GM12878 (cell line): ENCODE measurements at regions not wholly inside any gene's neighbourhood (a gene's known extent, or its start where the extent isn't known, plus 50 kb on each side); places are given as distances from the start of the nearest gene placed in this dataset.

Source experiments
- ATAC-seq: fragments of 200-7000 bp; cut with Tn5 transposase; 3 replicates; pipeline ENCODE4 v1.9.1; 2020; ENCODE audit warnings: mild to moderate bottlenecking, moderate library complexity
- BruUV-seq: library from RNA; stranded (reverse); fragments of 400-500 nt; replicated peaks from 2 replicates; lab custom pipeline; 2021; lab: Mats Ljungman, UMichigan
- CTCF ChIA-PET: fragments of 300-600 bp; sonication (Branson Sonifier 250); formaldehyde crosslinking; extraction: SDS; loops from one replicate; lab custom pipeline; 2021; ENCODE audit warnings: inconsistent platforms; lab: Yijun Ruan, JAX
- POLR2A ChIA-PET: fragments of 350-600 bp; formaldehyde crosslinking; extraction: SDS; loops from one replicate; lab custom pipeline; 2021; ENCODE audit warnings: inconsistent platforms; lab: Charles Lee
- RAD21 ChIA-PET: fragments of 300-600 bp; sonication (Branson Sonifier 250); formaldehyde crosslinking; loops from one replicate; lab custom pipeline; 2023; ENCODE audit warnings: antibody characterized with exemption; ENCODE audit not compliant: unreplicated experiment; lab: Charles Lee
- SMC1A ChIA-PET: fragments of 300-600 bp; sonication (Branson Sonifier 250); formaldehyde crosslinking; loops from one replicate; lab custom pipeline; 2023; ENCODE audit not compliant: unreplicated experiment, uncharacterized antibody; lab: Charles Lee
- DNase-seq: peaks from one replicate; pipeline ENCODE4 v3.0.0-alpha.2; 2011; ENCODE audit warnings: low read depth, low spot score
- FAIRE-seq: peaks from 3 replicates; lab custom pipeline; 2011; peaks lifted over from hg19 to GRCh38; lab: Jason Lieb, UNC
- H2AFZ ChIP-seq: 2 replicates; pipeline ENCODE4 v1.6.0; 2011; ENCODE audit warnings: low read depth, low read length, control low read depth; ENCODE audit not compliant: control insufficient read depth
- H3K27ac ChIP-seq: 2 replicates; pipeline ENCODE4 v1.5.1; 2011; ENCODE audit warnings: control low read depth; ENCODE audit not compliant: control insufficient read depth, insufficient read depth
- H3K27me3 ChIP-seq, 2 experiments: replicated peaks in 1 of 2; 2 replicates each; pipeline versions ENCODE4 v1.6.0 to v1.6.1; 2011; ENCODE audit warnings: low read length in 1 of 2; ENCODE audit not compliant: control insufficient read depth in 2 of 2, insufficient read depth in 2 of 2
- H3K36me3 ChIP-seq, 2 experiments: 2 replicates each; pipeline ENCODE4 v1.5.1; 2011; ENCODE audit warnings: low read length in 1 of 2; ENCODE audit not compliant: control insufficient read depth in 2 of 2, insufficient read depth in 2 of 2
- H3K4me1 ChIP-seq: 2 replicates; pipeline ENCODE4 v1.6.1; 2011; ENCODE audit warnings: mild to moderate bottlenecking, low read length, moderate library complexity, mixed read lengths; ENCODE audit not compliant: control insufficient read depth, insufficient read depth
- H3K4me2 ChIP-seq: 2 replicates; pipeline ENCODE4 v1.6.0; 2011; ENCODE audit warnings: control low read depth; ENCODE audit not compliant: control insufficient read depth, insufficient read depth
- H3K4me3 ChIP-seq: fragments of 200-600 bp; sonication (generic); 2 replicates; pipeline ENCODE4 v1.5.1; 2016
- H3K79me2 ChIP-seq: 2 replicates; pipeline ENCODE4 v1.6.0; 2011; ENCODE audit warnings: low read length; ENCODE audit not compliant: control insufficient read depth, insufficient read depth
- H3K9ac ChIP-seq: 2 replicates; pipeline ENCODE4 v1.8.0; 2011; ENCODE audit warnings: low read length, control low read depth, mixed read lengths; ENCODE audit not compliant: control insufficient read depth, insufficient read depth
- H3K9me3 ChIP-seq: replicated peaks from 3 replicates; pipeline ENCODE4 v1.5.1; 2011; ENCODE audit warnings: mild to moderate bottlenecking, low read length; ENCODE audit not compliant: control insufficient read depth, insufficient read depth
- H4K20me1 ChIP-seq: 2 replicates; pipeline ENCODE4 v1.6.0; 2011; ENCODE audit not compliant: control insufficient read depth, insufficient read depth
- CREM ChIP-seq: IDR thresholded peaks from 2 replicates; pipeline ENCODE4 v1.6.1; 2014; ENCODE audit warnings: antibody characterized with exemption, low read depth
- DPF2 ChIP-seq: fragments of 450-650 bp; IDR thresholded peaks from 2 replicates; pipeline ENCODE4 v1.6.1; 2017; ENCODE audit warnings: mild to moderate bottlenecking
- SRF ChIP-seq, 2 experiments: IDR thresholded peaks; 2 replicates each; pipeline ENCODE4 v1.6.1; 2011; ENCODE audit warnings: low read depth in 2 of 2, low read length in 2 of 2, mild to moderate bottlenecking in 1 of 2, moderate library complexity in 1 of 2
- SUZ12 ChIP-seq: fragments of 200-600 bp; sonication (generic); IDR thresholded peaks from one replicate; pipeline ENCODE4 v1.6.1; 2018; ENCODE audit warnings: antibody characterized with exemption, mild to moderate bottlenecking; ENCODE audit not compliant: unreplicated experiment
- TBL1XR1 ChIP-seq: IDR thresholded peaks from 2 replicates; pipeline ENCODE4 v1.6.1; 2012; ENCODE audit warnings: low read depth, low read length, improper control_type of control experiment
- ZBED1 ChIP-seq: IDR thresholded peaks from 2 replicates; pipeline ENCODE4 v1.6.1; 2016; ENCODE audit warnings: borderline replicate concordance
- WGBS: methylation state at CpG from one replicate; pipeline ENCODE4 v1.1.6; 2016; ENCODE audit warnings: low lambda C conversion rate; ENCODE audit not compliant: insufficient replicate concordance, insufficient coverage; ENCODE audit errors: missing lambda C conversion rate; 5-methylcytosine and 5-hydroxymethylcytosine counted together
- in situ Hi-C: fragments of 300-500 bp; cut with MboI; formaldehyde crosslinking; loops from 9 replicates; pipeline ENCODE4 v1.14.3; 2018; ENCODE audit warnings: mixed read lengths
- intact Hi-C: fragments of 100-400 bp; cut with micrococcal nuclease; formaldehyde crosslinking; loops from one replicate; pipeline ENCODE4 v1.14.2; 2022; ENCODE audit not compliant: unreplicated experiment
- TF ChIP-seq, protein P1 (sequence below): fragments of 450-650 bp; IDR thresholded peaks from 2 replicates; pipeline ENCODE4 v1.6.1; 2018; ENCODE audit warnings: mild to moderate bottlenecking, low read depth, moderate library complexity; ENCODE audit not compliant: partially characterized antibody
- TF ChIP-seq, protein P2 (sequence below): fragments of 450-650 bp; IDR thresholded peaks from 2 replicates; pipeline ENCODE4 v1.6.1; 2018; ENCODE audit warnings: borderline replicate concordance, mild to moderate bottlenecking; ENCODE audit not compliant: partially characterized antibody
- TF ChIP-seq, protein P3 (sequence below): fragments of 450-650 bp; IDR thresholded peaks from 2 replicates; pipeline ENCODE4 v1.6.1; 2014; ENCODE audit warnings: mild to moderate bottlenecking

GRCh38 chr2:16217291-16217690 lies 276.9 kb downstream of the MYCN start (continued):
- TF ChIP-seq, protein P1, sequence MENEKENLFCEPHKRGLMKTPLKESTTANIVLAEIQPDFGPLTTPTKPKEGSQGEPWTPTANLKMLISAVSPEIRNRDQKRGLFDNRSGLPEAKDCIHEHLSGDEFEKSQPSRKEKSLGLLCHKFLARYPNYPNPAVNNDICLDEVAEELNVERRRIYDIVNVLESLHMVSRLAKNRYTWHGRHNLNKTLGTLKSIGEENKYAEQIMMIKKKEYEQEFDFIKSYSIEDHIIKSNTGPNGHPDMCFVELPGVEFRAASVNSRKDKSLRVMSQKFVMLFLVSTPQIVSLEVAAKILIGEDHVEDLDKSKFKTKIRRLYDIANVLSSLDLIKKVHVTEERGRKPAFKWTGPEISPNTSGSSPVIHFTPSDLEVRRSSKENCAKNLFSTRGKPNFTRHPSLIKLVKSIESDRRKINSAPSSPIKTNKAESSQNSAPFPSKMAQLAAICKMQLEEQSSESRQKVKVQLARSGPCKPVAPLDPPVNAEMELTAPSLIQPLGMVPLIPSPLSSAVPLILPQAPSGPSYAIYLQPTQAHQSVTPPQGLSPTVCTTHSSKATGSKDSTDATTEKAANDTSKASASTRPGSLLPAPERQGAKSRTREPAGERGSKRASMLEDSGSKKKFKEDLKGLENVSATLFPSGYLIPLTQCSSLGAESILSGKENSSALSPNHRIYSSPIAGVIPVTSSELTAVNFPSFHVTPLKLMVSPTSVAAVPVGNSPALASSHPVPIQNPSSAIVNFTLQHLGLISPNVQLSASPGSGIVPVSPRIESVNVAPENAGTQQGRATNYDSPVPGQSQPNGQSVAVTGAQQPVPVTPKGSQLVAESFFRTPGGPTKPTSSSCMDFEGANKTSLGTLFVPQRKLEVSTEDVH: no peak
- TF ChIP-seq ZBED1 (no peak), SUZ12 (no peak)
- TF ChIP-seq, protein P2, sequence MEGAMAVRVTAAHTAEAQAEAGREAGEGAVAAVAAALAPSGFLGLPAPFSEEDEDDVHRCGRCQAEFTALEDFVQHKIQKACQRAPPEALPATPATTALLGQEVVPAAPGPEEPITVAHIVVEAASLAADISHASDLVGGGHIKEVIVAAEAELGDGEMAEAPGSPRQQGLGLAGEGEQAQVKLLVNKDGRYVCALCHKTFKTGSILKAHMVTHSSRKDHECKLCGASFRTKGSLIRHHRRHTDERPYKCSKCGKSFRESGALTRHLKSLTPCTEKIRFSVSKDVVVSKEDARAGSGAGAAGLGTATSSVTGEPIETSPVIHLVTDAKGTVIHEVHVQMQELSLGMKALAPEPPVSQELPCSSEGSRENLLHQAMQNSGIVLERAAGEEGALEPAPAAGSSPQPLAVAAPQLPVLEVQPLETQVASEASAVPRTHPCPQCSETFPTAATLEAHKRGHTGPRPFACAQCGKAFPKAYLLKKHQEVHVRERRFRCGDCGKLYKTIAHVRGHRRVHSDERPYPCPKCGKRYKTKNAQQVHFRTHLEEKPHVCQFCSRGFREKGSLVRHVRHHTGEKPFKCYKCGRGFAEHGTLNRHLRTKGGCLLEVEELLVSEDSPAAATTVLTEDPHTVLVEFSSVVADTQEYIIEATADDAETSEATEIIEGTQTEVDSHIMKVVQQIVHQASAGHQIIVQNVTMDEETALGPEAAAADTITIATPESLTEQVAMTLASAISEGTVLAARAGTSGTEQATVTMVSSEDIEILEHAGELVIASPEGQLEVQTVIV: no peak

DNA sequence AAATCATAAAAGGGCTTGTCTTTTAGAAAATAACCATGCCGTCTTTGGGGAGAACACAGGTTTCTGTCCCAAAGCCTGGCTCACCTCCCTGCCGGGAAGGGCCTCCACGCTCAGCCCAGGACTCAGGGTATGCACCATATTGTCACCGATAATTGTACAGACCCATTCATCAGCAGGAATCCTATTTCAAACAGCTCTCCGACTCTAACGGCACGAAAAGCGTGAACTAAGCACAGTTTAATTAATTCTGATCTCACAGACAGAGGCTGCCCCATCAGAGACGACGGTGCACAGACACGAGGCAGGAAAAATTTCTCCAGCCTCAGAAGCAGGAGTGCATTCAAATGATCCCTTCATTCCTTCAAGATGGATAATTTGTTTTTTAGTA lies 276.2 kb downstream of the MYCN start:
- no peaks in the 10 kb centered on the region for H3K4me1 ChIP-seq
- RAD21 ChIA-PET: no interaction called here
- BruUV-seq: no TSS peak
- no peak overlapping the region for H3K4me2 ChIP-seq
- intact Hi-C loops: loop anchor here (5.0 kb wide), 1 partner anchor 579 kb away; no protein-coding TSS in a partner anchor
- DNase-seq: no peak
- no peak overlapping the region for H3K4me3 ChIP-seq
- H3K79me2 ChIP-seq: no peaks in the 10 kb centered on the region
- H2AFZ ChIP-seq: no peak overlapping the region
- TF ChIP-seq DPF2: no peak
- TF ChIP-seq SRF (IDR thresholded peaks at IDR 0.05; ENCODE audit: low read depth in 2 of 2, low read length in 2 of 2): no peak
- no peak for TF ChIP-seq TBL1XR1
- TF ChIP-seq CREM: no peak
- TF ChIP-seq, protein P3, sequence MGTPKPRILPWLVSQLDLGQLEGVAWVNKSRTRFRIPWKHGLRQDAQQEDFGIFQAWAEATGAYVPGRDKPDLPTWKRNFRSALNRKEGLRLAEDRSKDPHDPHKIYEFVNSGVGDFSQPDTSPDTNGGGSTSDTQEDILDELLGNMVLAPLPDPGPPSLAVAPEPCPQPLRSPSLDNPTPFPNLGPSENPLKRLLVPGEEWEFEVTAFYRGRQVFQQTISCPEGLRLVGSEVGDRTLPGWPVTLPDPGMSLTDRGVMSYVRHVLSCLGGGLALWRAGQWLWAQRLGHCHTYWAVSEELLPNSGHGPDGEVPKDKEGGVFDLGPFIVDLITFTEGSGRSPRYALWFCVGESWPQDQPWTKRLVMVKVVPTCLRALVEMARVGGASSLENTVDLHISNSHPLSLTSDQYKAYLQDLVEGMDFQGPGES: no peak
- TF ChIP-seq, all 136 proteins: peak for 0
- no peaks in the 10 kb centered on the region for H3K9me3 ChIP-seq
- FAIRE-seq (no peak), ATAC-seq (no peak)
- no peaks in the 10 kb centered on the region for H3K27me3 ChIP-seq
- no peaks in the 10 kb centered on the region for H4K20me1 ChIP-seq
- 26% methylated on average over 11 of the region's 11 CpGs for WGBS
- ChIA-PET SMC1A (no interaction called here), POLR2A (no interaction called here), CTCF (no interaction called here)
- H3K9ac ChIP-seq: no peak overlapping the region
- in situ Hi-C loops: no loop called here
- no peak overlapping the region for H3K27ac ChIP-seq
- H3K36me3 ChIP-seq: no peaks in the 10 kb centered on the region
